Thymus (tissue), 11 donors: ENCODE measurements at regions not wholly inside any gene's neighbourhood (a gene's known extent, or its start where the extent isn't known, plus 50 kb on each side); places are given as distances from the start of the nearest gene placed in this dataset.
A peak's percentile ranks its signal among the peaks of the same experiment; 100 is the strongest.

Experiments
- DNase-seq, 9 donors: peaks; one replicate each; pipeline ENCODE4 v3.0.0-alpha.2; 2013; ENCODE audit warnings: low spot score in 9 of 9, low read depth in 6 of 9, missing footprints in 1 of 9
- H3K27ac ChIP-seq, 2 donors: one replicate each; pipeline ENCODE4 v1.5.1; 2013; ENCODE audit warnings: control low read depth in 1 of 2, low read depth in 1 of 2, low read length in 1 of 2, mild to moderate bottlenecking in 1 of 2, moderate library complexity in 1 of 2
- H3K27me3 ChIP-seq, 2 donors: one replicate each; pipeline ENCODE4 v1.5.1; 2013; ENCODE audit warnings: low read length in 1 of 2; ENCODE audit not compliant: control insufficient read depth in 2 of 2, insufficient read depth in 1 of 2
- H3K36me3 ChIP-seq, 2 donors: one replicate each; pipeline ENCODE4 v1.5.1; 2013; ENCODE audit warnings: low read length in 1 of 2, mild to moderate bottlenecking in 1 of 2, moderate library complexity in 1 of 2; ENCODE audit not compliant: control insufficient read depth in 2 of 2, insufficient read depth in 2 of 2
- H3K4me1 ChIP-seq, 2 donors: one replicate each; pipeline ENCODE4 v1.5.1; 2013; ENCODE audit warnings: low read length in 2 of 2; ENCODE audit not compliant: control insufficient read depth in 2 of 2, insufficient read depth in 2 of 2
- H3K4me3 ChIP-seq, 2 donors: one replicate each; pipeline ENCODE4 v1.5.1; 2013; ENCODE audit warnings: low read length in 2 of 2, control low read depth in 1 of 2, mild to moderate bottlenecking in 1 of 2
- H3K9me3 ChIP-seq, 2 donors: one replicate each; pipeline ENCODE4 v1.5.1; 2013; ENCODE audit warnings: low read length in 1 of 2, mild to moderate bottlenecking in 1 of 2; ENCODE audit not compliant: control insufficient read depth in 2 of 2, insufficient read depth in 1 of 2
- WGBS: extraction: QIAGEN DNeasy Blood & Tissue Kit; methylation state at CpG from one replicate; pipeline ENCODE4 v1.1.7; 2013; 5-methylcytosine and 5-hydroxymethylcytosine counted together
- donor health status: healthy.

- peak in 1 of 9 donors; percentile 15 for DNase-seq
- no peaks in the 10 kb centered on the region for H3K27me3 ChIP-seq
- 89% methylated on average over 5 of the region's 5 CpGs for WGBS
- H3K4me3 ChIP-seq: no peak overlapping the region
- peaks cover 0 to 5% of the 10 kb centered on the region in 2 donors for H3K4me1 ChIP-seq
- no peaks in the 10 kb centered on the region for H3K9me3 ChIP-seq
- H3K36me3 ChIP-seq: no peaks in the 10 kb centered on the region
- H3K27ac ChIP-seq: peak overlapping the region; percentile 48 to 69
These were observed 199.4 kb upstream of the CAMK1G start for GRCh38 chr1:209383907-209384709.

GRCh38 chr1:209384710-209385550, 198.6 kb upstream of the CAMK1G start:
- Histone ChIP-seq H3K27ac (peak overlapping the region; percentile 36 to 69), H3K36me3 (no peaks in the 10 kb centered on the region), H3K4me1 (peaks cover 0 to 5% of the 10 kb centered on the region in 2 donors), H3K27me3 (no peaks in the 10 kb centered on the region), H3K9me3 (no peaks in the 10 kb centered on the region), H3K4me3 (no peak overlapping the region)
- WGBS: 95% methylated on average over 2 of the region's 2 CpGs
- DNase-seq: no peak

- DNase-seq: no peak
- H3K4me3 ChIP-seq: no peak overlapping the region
- 93% methylated on average over 2 of the region's 2 CpGs for WGBS
- peaks cover 0 to 5% of the 10 kb centered on the region in 2 donors for H3K4me1 ChIP-seq
- H3K9me3 ChIP-seq: no peaks in the 10 kb centered on the region
- no peak overlapping the region for H3K27ac ChIP-seq
- no peaks in the 10 kb centered on the region for H3K27me3 ChIP-seq
- no peaks in the 10 kb centered on the region for H3K36me3 ChIP-seq
These were observed 197.4 kb upstream of the CAMK1G start for GRCh38 chr1:209386156-209386555.

- DNase-seq: no peak
These were observed 196.1 kb upstream of the CAMK1G start for GRCh38 chr1:209387271-209387968.

GRCh38 chr1:209387969-209388329, 195.6 kb upstream of the CAMK1G start:
- no peaks in the 10 kb centered on the region for H3K27me3 ChIP-seq
- H3K9me3 ChIP-seq: no peaks in the 10 kb centered on the region
- no peak overlapping the region for H3K27ac ChIP-seq
- WGBS: 94% methylated on average over 2 of the region's 2 CpGs
- no peaks in the 10 kb centered on the region for H3K36me3 ChIP-seq
- H3K4me3 ChIP-seq: no peak overlapping the region
- peaks cover 0 to 1% of the 10 kb centered on the region in 2 donors for H3K4me1 ChIP-seq
- no peak for DNase-seq

More at GRCh38 chr1:209387271-209387968, 196.1 kb upstream of the CAMK1G start:
- H3K27me3 ChIP-seq: no peaks in the 10 kb centered on the region
- no peaks in the 10 kb centered on the region for H3K9me3 ChIP-seq
- peaks cover 0 to 5% of the 10 kb centered on the region in 2 donors for H3K4me1 ChIP-seq
- no peak overlapping the region for H3K4me3 ChIP-seq
- no peaks in the 10 kb centered on the region for H3K36me3 ChIP-seq
- no peak overlapping the region for H3K27ac ChIP-seq
- WGBS: 96% methylated on average over 5 of the region's 5 CpGs

GRCh38 chr1:209388358-209388757, 195.2 kb upstream of the CAMK1G start:
- no peaks in the 10 kb centered on the region for H3K4me1 ChIP-seq
- no peaks in the 10 kb centered on the region for H3K36me3 ChIP-seq
- H3K27ac ChIP-seq: no peak overlapping the region
- no peak for DNase-seq
- no peaks in the 10 kb centered on the region for H3K9me3 ChIP-seq
- WGBS: 95% methylated on average over 1 of the region's 1 CpG
- H3K4me3 ChIP-seq: no peak overlapping the region
- H3K27me3 ChIP-seq: no peaks in the 10 kb centered on the region

- no peak overlapping the region for H3K27ac ChIP-seq
- no peak for DNase-seq
- no peaks in the 10 kb centered on the region for H3K36me3 ChIP-seq
- no peak overlapping the region for H3K4me3 ChIP-seq
- no peaks in the 10 kb centered on the region for H3K9me3 ChIP-seq
- WGBS: 92% methylated on average over 1 of the region's 1 CpG
- no peaks in the 10 kb centered on the region for H3K27me3 ChIP-seq
- no peaks in the 10 kb centered on the region for H3K4me1 ChIP-seq
These were observed 194.3 kb upstream of the CAMK1G start for GRCh38 chr1:209389258-209389657.

GRCh38 chr1:209389975-209390374, 193.5 kb upstream of the CAMK1G start:
- no peak overlapping the region for H3K4me3 ChIP-seq
- WGBS: 88% methylated on average over 1 of the region's 1 CpG
- no peaks in the 10 kb centered on the region for H3K27me3 ChIP-seq
- no peaks in the 10 kb centered on the region for H3K4me1 ChIP-seq
- no peaks in the 10 kb centered on the region for H3K9me3 ChIP-seq
- no peaks in the 10 kb centered on the region for H3K36me3 ChIP-seq
- no peak for DNase-seq
- H3K27ac ChIP-seq: no peak overlapping the region

GRCh38 chr1:209390764-209391163, 192.8 kb upstream of the CAMK1G start:
- no peaks in the 10 kb centered on the region for H3K4me1 ChIP-seq
- H3K9me3 ChIP-seq: no peaks in the 10 kb centered on the region
- WGBS: 67% methylated on average over 1 of the region's 1 CpG
- H3K36me3 ChIP-seq: no peaks in the 10 kb centered on the region
- no peak for DNase-seq
- no peak overlapping the region for H3K27ac ChIP-seq
- H3K27me3 ChIP-seq: no peaks in the 10 kb centered on the region
- H3K4me3 ChIP-seq: no peak overlapping the region
